ENCODE measurements at regions not wholly inside any gene's neighbourhood (a gene's known extent, or its start where the extent isn't known, plus 50 kb on each side); places are given as distances from the start of the nearest gene placed in this dataset.

- H3K79me2 ChIP-seq (replicated peaks; ENCODE audit: insufficient read depth, low read length) = no peaks in the 10 kb centered on the region
- H3K9me2 ChIP-seq (ENCODE audit: insufficient read depth, low read length) = no peaks in the 10 kb centered on the region
- H3K9ac ChIP-seq (ENCODE audit: low read length) = no peak overlapping the region
- H3K9me3 ChIP-seq (ENCODE audit: low read length) = no peaks in the 10 kb centered on the region
- no peak overlapping the region for H3K27ac ChIP-seq (ENCODE audit: low read length)
- H3K4me3 ChIP-seq (ENCODE audit: low read length) = no peak overlapping the region
- no peaks in the 10 kb centered on the region for H3K36me3 ChIP-seq (ENCODE audit: insufficient read depth, low read length)
- no peaks in the 10 kb centered on the region for H4K20me1 ChIP-seq (ENCODE audit: insufficient read depth)
- TF ChIP-seq POLR2AphosphoS5 (IDR thresholded peaks at IDR 0.05) = no peak
- no peak for TF ChIP-seq SMC3 (conservative IDR thresholded peaks at IDR 0.05; ENCODE audit: poor library complexity)
- TF ChIP-seq TAF1 (IDR thresholded peaks at IDR 0.05; ENCODE audit: low read depth) = no peak
- no peak for TF ChIP-seq CTCF (IDR thresholded peaks at IDR 0.05; ENCODE audit: poor library complexity, severe bottlenecking)
- no peak for TF ChIP-seq RAD21 (conservative IDR thresholded peaks at IDR 0.05)
- TF ChIP-seq MXI1 (conservative IDR thresholded peaks at IDR 0.05; ENCODE audit: poor library complexity, severe bottlenecking) = no peak
- TF ChIP-seq EP300 (conservative IDR thresholded peaks at IDR 0.05; ENCODE audit: poor library complexity, severe bottlenecking) = no peak
- TF ChIP-seq EZH2 (IDR thresholded peaks at IDR 0.05; ENCODE audit: borderline replicate concordance, insufficient read depth, low read length, poor library complexity, severe bottlenecking) = no peak
- TF ChIP-seq REST (IDR thresholded peaks at IDR 0.05; ENCODE audit: borderline replicate concordance) = no peak
- H3F3A ChIP-seq (ENCODE audit: insufficient read depth, low read length, poor library complexity, severe bottlenecking) = no peaks in the 10 kb centered on the region
- H3K4me2 ChIP-seq (ENCODE audit: low read length) = no peak overlapping the region
- no peak overlapping the region for H2AFZ ChIP-seq (ENCODE audit: low read depth, low read length)
- H3K27me3 ChIP-seq (ENCODE audit: insufficient read depth, low read depth, low read length) = no peaks in the 10 kb centered on the region
These were observed 107.4 kb downstream of the MYCN start for GRCh38 chr2:16047701-16048100.

- no peaks in the 10 kb centered on the region for H3K9me2 ChIP-seq (ENCODE audit: insufficient read depth, low read length)
- H3K36me3 ChIP-seq (ENCODE audit: insufficient read depth, low read length) = no peaks in the 10 kb centered on the region
- no peak overlapping the region for H3K4me3 ChIP-seq (ENCODE audit: low read length)
- H3F3A ChIP-seq (ENCODE audit: insufficient read depth, low read length, poor library complexity, severe bottlenecking) = no peaks in the 10 kb centered on the region
- no peak overlapping the region for H3K9ac ChIP-seq (ENCODE audit: low read length)
- no peaks in the 10 kb centered on the region for H4K20me1 ChIP-seq (ENCODE audit: insufficient read depth)
- no peaks in the 10 kb centered on the region for H3K79me2 ChIP-seq (replicated peaks; ENCODE audit: insufficient read depth, low read length)
- H3K27me3 ChIP-seq (ENCODE audit: insufficient read depth, low read depth, low read length) = no peaks in the 10 kb centered on the region
- TF ChIP-seq SMC3 (conservative IDR thresholded peaks at IDR 0.05; ENCODE audit: poor library complexity) (no peak), TAF1 (IDR thresholded peaks at IDR 0.05; ENCODE audit: low read depth) (no peak), EZH2 (IDR thresholded peaks at IDR 0.05; ENCODE audit: borderline replicate concordance, insufficient read depth, low read length, poor library complexity, severe bottlenecking) (no peak), POLR2AphosphoS5 (IDR thresholded peaks at IDR 0.05) (no peak), REST (IDR thresholded peaks at IDR 0.05; ENCODE audit: borderline replicate concordance) (no peak), RAD21 (conservative IDR thresholded peaks at IDR 0.05) (no peak), CTCF (IDR thresholded peaks at IDR 0.05; ENCODE audit: poor library complexity, severe bottlenecking) (no peak), EP300 (conservative IDR thresholded peaks at IDR 0.05; ENCODE audit: poor library complexity, severe bottlenecking) (no peak), MXI1 (conservative IDR thresholded peaks at IDR 0.05; ENCODE audit: poor library complexity, severe bottlenecking) (no peak)
- H3K27ac ChIP-seq (ENCODE audit: low read length) = no peak overlapping the region
- no peak overlapping the region for H3K4me2 ChIP-seq (ENCODE audit: low read length)
- H2AFZ ChIP-seq (ENCODE audit: low read depth, low read length) = no peak overlapping the region
- no peaks in the 10 kb centered on the region for H3K9me3 ChIP-seq (ENCODE audit: low read length)
These were observed 106.3 kb downstream of the MYCN start for GRCh38 chr2:16046649-16047048.
